Lower lobe of right lung (tissue), 2 donors: ENCODE measurements at regions not wholly inside any gene's neighbourhood (a gene's known extent, or its start where the extent isn't known, plus 50 kb on each side); places are given as distances from the start of the nearest gene placed in this dataset.
"Not testable (repeated sequence)": the region's sequence is repeated elsewhere in the genome, so short reads cannot be mapped to it uniquely, and the experiment has no call there.

Experiments used
- ATAC-seq, 2 donors: fragments of 200-7000 bp; cut with Tn5 transposase; one replicate each; pipeline ENCODE4 v1.9.1; 2020 to 2022; ENCODE audit warnings: mild to moderate bottlenecking in 2 of 2, moderate library complexity in 2 of 2
- DNase-seq: peaks from one replicate; pipeline ENCODE4 v3.0.0-alpha.2; 2020
- H3K27ac ChIP-seq: fragments of 200-600 bp; one replicate; pipeline ENCODE4 v1.8.0; 2022
- H3K27me3 ChIP-seq: fragments of 200-600 bp; one replicate; pipeline ENCODE4 v1.8.0; 2022; ENCODE audit warnings: low read depth
- H3K36me3 ChIP-seq: fragments of 200-600 bp; one replicate; pipeline ENCODE4 v1.8.0; 2022; ENCODE audit warnings: mild to moderate bottlenecking
- H3K4me1 ChIP-seq: fragments of 200-600 bp; one replicate; pipeline ENCODE4 v1.8.0; 2022
- H3K4me3 ChIP-seq: fragments of 200-600 bp; one replicate; pipeline ENCODE4 v1.8.0; 2022; ENCODE audit warnings: mild to moderate bottlenecking
- H3K9me3 ChIP-seq: fragments of 200-600 bp; one replicate; pipeline ENCODE4 v1.8.0; 2022
- CTCF ChIP-seq: fragments of 200-600 bp; IDR thresholded peaks from one replicate; pipeline ENCODE4 v1.8.0; 2022; ENCODE audit warnings: antibody characterized with exemption, mild to moderate bottlenecking
- intact Hi-C: fragments of 100-400 bp; cut with DNase I; formaldehyde crosslinking; loops from one replicate; pipeline ENCODE4 v1.11.0; 2022
- donor health status: DM: no; HTN: yes; CAD: no; lungs with severe emphysema.

- H3K9me3 ChIP-seq = no peaks in the 10 kb centered on the region
- DNase-seq = no peak
- no peaks in the 10 kb centered on the region for H3K36me3 ChIP-seq
- ATAC-seq = no peak
- intact Hi-C loops = no loop called here
- no peaks in the 10 kb centered on the region for H3K27me3 ChIP-seq
- no peak for TF ChIP-seq CTCF
- no peak overlapping the region for H3K27ac ChIP-seq
- no peak overlapping the region for H3K4me3 ChIP-seq
- no peaks in the 10 kb centered on the region for H3K4me1 ChIP-seq
These were observed 77.9 kb downstream of the CCDC71L start for GRCh38 chr7:106583100-106583499.

GRCh38 chr7:106582365-106582764, 78.6 kb downstream of the CCDC71L start:
- H3K27ac ChIP-seq = no peak overlapping the region
- no peak overlapping the region for H3K4me3 ChIP-seq
- no peaks in the 10 kb centered on the region for H3K36me3 ChIP-seq
- DNase-seq (no peak), ATAC-seq (no peak)
- intact Hi-C loops = no loop called here
- TF ChIP-seq CTCF = no peak
- no peaks in the 10 kb centered on the region for H3K4me1 ChIP-seq
- no peaks in the 10 kb centered on the region for H3K9me3 ChIP-seq
- H3K27me3 ChIP-seq = no peaks in the 10 kb centered on the region

- DNase-seq, H3K27me3 ChIP-seq, H3K4me3 ChIP-seq, H3K36me3 ChIP-seq, H3K9me3 ChIP-seq, H3K27ac ChIP-seq, intact Hi-C loops, H3K4me1 ChIP-seq, ATAC-seq: not testable (repeated sequence)
These were observed 81.9 kb downstream of the CCDC71L start for GRCh38 chr7:106579086-106579485.

- DNase-seq = no peak
- intact Hi-C loops = no loop called here
These were observed 85.7 kb downstream of the CCDC71L start for GRCh38 chr7:106575138-106575823.

GRCh38 chr7:106573738-106574137, 87.2 kb downstream of the CCDC71L start:
- TF ChIP-seq CTCF = no peak
- peaks cover 7% of the 10 kb centered on the region for H3K4me1 ChIP-seq
- H3K36me3 ChIP-seq = no peaks in the 10 kb centered on the region
- intact Hi-C loops = no loop called here
- ATAC-seq (no peak), DNase-seq (no peak)
- H3K4me3 ChIP-seq = no peak overlapping the region
- no peaks in the 10 kb centered on the region for H3K27me3 ChIP-seq
- H3K9me3 ChIP-seq = no peaks in the 10 kb centered on the region
- H3K27ac ChIP-seq = no peak overlapping the region

More at GRCh38 chr7:106575138-106575823, 85.7 kb downstream of the CCDC71L start:
- Histone ChIP-seq H3K9me3 (no peaks in the 10 kb centered on the region), H3K27me3 (no peaks in the 10 kb centered on the region), H3K4me3 (no peak overlapping the region), H3K27ac (no peak overlapping the region), H3K36me3 (no peaks in the 10 kb centered on the region), H3K4me1 (no peaks in the 10 kb centered on the region)
- ATAC-seq = no peak
- TF ChIP-seq CTCF = no peak

GRCh38 chr7:106573125-106573663, 87.8 kb downstream of the CCDC71L start:
- ATAC-seq = no peak
- no peak for DNase-seq
- H3K27me3 ChIP-seq = no peaks in the 10 kb centered on the region
- intact Hi-C loops = no loop called here
- no peak for TF ChIP-seq CTCF
- H3K9me3 ChIP-seq = no peaks in the 10 kb centered on the region
- H3K36me3 ChIP-seq = no peaks in the 10 kb centered on the region
- H3K4me3 ChIP-seq = no peak overlapping the region
- no peak overlapping the region for H3K27ac ChIP-seq
- peaks cover 12% of the 10 kb centered on the region for H3K4me1 ChIP-seq
